Medulla oblongata (tissue), 1 donor: ENCODE measurements at regions not wholly inside any gene's neighbourhood (a gene's known extent, or its start where the extent isn't known, plus 50 kb on each side); places are given as distances from the start of the nearest gene placed in this dataset.
"Not testable (repeated sequence)": the region's sequence is repeated elsewhere in the genome, so short reads cannot be mapped to it uniquely, and the experiment has no call there.

ENCODE experiments used
- DNase-seq: peaks from one replicate; pipeline ENCODE4 v3.0.0-alpha.2; 2015; ENCODE audit errors: extremely low spot score

GRCh38 chr3:185995352-185995751 is 57.5 kb upstream of the TRA2B start:
- DNase-seq, result no peak

DNA sequence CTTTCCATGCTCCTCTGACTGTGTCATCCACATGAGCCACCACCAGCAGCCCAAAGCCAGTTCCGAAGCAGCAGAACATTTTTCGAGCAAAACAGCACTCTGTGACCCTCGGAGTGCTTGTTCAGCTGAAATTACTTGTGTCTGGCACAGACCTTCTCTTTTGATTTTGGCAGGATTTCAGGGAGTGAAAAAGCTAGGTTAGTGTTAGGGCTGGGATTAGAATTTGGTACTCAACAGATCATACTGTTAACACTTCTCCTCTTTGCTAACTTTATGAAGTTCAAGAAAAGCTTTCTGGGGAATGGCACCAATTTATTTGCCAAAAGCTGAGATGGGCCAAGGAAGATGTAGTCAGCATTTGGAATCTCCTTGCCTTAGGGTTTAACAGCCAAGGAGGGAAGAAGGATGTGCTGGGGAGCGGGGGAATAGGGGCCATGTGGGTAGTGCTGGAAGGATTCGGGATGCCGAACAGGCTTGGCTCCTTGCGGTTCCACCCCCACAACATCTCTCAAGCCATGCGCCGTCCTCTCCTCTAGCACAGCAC is 55.1 kb upstream of the TRA2B start:
- peak; percentile 33 for DNase-seq

GRCh38 chr3:185990995-185991394 is 53.2 kb upstream of the TRA2B start:
- not testable (repeated sequence) for DNase-seq

DNA sequence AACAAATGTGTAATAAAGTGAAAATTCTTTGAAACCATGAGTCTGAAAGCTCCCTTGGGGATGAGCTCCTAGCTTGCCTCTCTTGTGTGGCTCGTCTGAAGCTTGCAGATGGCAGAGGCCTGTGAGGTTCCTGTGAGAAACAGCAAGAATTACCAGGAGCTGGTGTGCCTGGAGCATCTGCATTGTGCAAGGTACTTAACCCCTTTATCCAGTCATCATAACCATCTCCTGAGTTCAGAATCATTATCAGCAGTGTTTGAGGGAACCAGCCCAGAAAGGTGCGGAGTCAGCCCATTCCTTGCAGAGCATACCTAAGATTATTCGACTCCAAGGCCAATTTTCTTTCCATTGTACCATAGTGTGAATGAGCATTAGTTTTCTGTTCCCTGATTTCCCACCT is 51.7 kb upstream of the TRA2B start:
- DNase-seq, result no peak

DNA sequence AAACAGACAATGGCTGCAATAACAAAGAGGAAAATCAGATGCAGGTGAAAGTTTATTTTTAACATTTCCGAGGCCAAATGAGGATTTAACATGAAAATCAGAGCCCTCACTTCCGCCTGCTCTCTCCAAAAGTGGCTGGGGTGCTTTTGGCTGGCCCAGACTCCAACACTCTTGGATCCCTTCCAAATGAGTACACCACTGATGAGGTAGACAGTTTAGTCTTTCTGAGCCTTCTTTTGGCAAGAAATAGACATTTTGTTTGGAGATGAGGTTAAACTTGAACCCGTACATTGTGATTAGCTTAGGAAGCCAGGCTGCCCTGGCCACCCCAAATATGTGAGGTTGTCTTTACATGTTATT is 51.0 kb upstream of the TRA2B start:
- DNase-seq, result no peak

DNA sequence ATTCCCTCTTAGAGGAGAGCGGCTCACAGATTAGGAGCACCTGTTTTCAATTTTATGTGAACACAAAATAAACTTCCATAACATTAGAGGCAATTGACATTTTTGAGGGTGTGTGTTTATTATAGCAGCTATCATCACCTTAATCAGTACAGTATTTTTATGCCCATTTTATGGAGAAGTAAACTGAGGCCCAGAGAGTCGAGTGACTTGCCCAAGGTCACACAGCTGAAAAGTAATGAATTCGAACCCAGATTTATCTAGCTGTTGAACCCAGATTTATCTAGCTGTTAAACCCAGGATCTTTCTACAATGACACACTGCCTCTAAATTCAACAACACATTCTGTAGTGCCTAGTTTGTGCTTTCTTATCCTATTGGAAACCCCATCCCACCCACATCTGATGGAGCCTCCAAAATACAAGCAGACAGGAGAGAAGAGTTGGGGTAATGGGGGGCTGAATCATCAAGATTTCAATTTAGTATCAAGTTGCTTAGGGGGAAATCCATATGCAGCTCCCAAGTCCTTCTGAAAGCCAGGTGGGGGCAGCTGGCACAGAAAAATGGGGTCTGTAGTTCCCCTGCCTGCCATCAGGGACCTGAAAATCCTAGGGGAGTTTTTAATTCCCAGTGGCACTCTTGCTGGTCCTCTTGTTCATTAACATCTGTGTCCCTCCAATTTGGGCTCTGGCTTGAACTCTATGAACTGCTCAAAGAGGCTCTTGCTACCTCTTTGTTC is 50.4 kb upstream of the TRA2B start:
- no peak for DNase-seq
